ENCODE measurements at regions not wholly inside any gene's neighbourhood (a gene's known extent, or its start where the extent isn't known, plus 50 kb on each side); places are given as distances from the start of the nearest gene placed in this dataset.

GRCh38 chr10:105647354-105647753, 1006.3 kb downstream of the SORCS3 start:
- no peaks in the 10 kb centered on the region for H3K27me3 ChIP-seq (replicated peaks in 1 of 7)
- no peaks in the 10 kb centered on the region for H3K4me1 ChIP-seq
- TF ChIP-seq POLR2AphosphoS5 (IDR thresholded peaks at IDR 0.05) (no peak), POLR2A (IDR thresholded peaks at IDR 0.05) (no peak), CTCF (IDR thresholded peaks at IDR 0.05 in 8 of 11, conservative IDR thresholded peaks at IDR 0.05 in 3 of 11) (no peak)
- H3K4me3 ChIP-seq = no peak overlapping the region
- H3K36me3 ChIP-seq = no peaks in the 10 kb centered on the region
- no peak overlapping the region for H3K27ac ChIP-seq
- no peak for DNase-seq
- WGBS, 5 donors = 50 to 87% (median 64%) methylated on average over 1 of the region's 1 CpG
- H3K9me3 ChIP-seq = no peaks in the 10 kb centered on the region
- intact Hi-C loops (cut with DNase I; ENCODE audit: low total_unique reads) = no loop called here

- Histone ChIP-seq H3K27me3 (replicated peaks in 1 of 7) (no peaks in the 10 kb centered on the region), H3K36me3 (no peaks in the 10 kb centered on the region), H3K4me3 (no peak overlapping the region), H3K9me3 (no peaks in the 10 kb centered on the region), H3K4me1 (no peaks in the 10 kb centered on the region), H3K27ac (no peak overlapping the region)
- 83 to 100% (median 92%) methylated on average over 2 of the region's 2 CpGs for WGBS, 5 donors
- no peak for TF ChIP-seq POLR2AphosphoS5 (IDR thresholded peaks at IDR 0.05)
- no peak for TF ChIP-seq CTCF (IDR thresholded peaks at IDR 0.05 in 8 of 11, conservative IDR thresholded peaks at IDR 0.05 in 3 of 11)
- TF ChIP-seq POLR2A (IDR thresholded peaks at IDR 0.05) = no peak
- DNase-seq = no peak
- intact Hi-C loops (cut with DNase I; ENCODE audit: low total_unique reads) = no loop called here
Observed at GRCh38 chr10:105644978-105645377, 1003.9 kb downstream of the SORCS3 start.

- Histone ChIP-seq H3K9me3 (no peaks in the 10 kb centered on the region), H3K27ac (no peak overlapping the region), H3K4me1 (no peaks in the 10 kb centered on the region), H3K4me3 (no peak overlapping the region), H3K36me3 (no peaks in the 10 kb centered on the region), H3K27me3 (replicated peaks in 1 of 7) (no peaks in the 10 kb centered on the region)
- 82 to 92% (median 87%) methylated on average over 2 of the region's 2 CpGs for WGBS, 5 donors
- no peak for DNase-seq
- TF ChIP-seq POLR2AphosphoS5 (IDR thresholded peaks at IDR 0.05) (no peak), CTCF (IDR thresholded peaks at IDR 0.05 in 8 of 11, conservative IDR thresholded peaks at IDR 0.05 in 3 of 11) (no peak), POLR2A (IDR thresholded peaks at IDR 0.05) (no peak)
- intact Hi-C loops (cut with DNase I; ENCODE audit: low total_unique reads) = no loop called here
Observed at GRCh38 chr10:105644559-105644958, 1003.5 kb downstream of the SORCS3 start.

- Histone ChIP-seq H3K4me1 (no peaks in the 10 kb centered on the region), H3K9me3 (peaks cover 0 to 4% (median 0%) of the 10 kb centered on the region in 8 donors), H3K27ac (no peak overlapping the region), H3K4me3 (no peak overlapping the region), H3K36me3 (no peaks in the 10 kb centered on the region), H3K27me3 (replicated peaks in 1 of 7) (no peaks in the 10 kb centered on the region)
- no peak for DNase-seq
- intact Hi-C loops (cut with DNase I; ENCODE audit: low total_unique reads) = no loop called here
- WGBS, 5 donors = 35 to 54% (median 43%) methylated on average over 4 of the region's 4 CpGs
- TF ChIP-seq POLR2A (IDR thresholded peaks at IDR 0.05) (no peak), CTCF (IDR thresholded peaks at IDR 0.05 in 8 of 11, conservative IDR thresholded peaks at IDR 0.05 in 3 of 11) (no peak), POLR2AphosphoS5 (IDR thresholded peaks at IDR 0.05) (no peak)
Observed at GRCh38 chr10:105644091-105644490, 1003.0 kb downstream of the SORCS3 start.

Measured in spleen (tissue), 11 donors.